OCI-LY7 (cell line): ENCODE measurements at regions not wholly inside any gene's neighbourhood (a gene's known extent, or its start where the extent isn't known, plus 50 kb on each side); places are given as distances from the start of the nearest gene placed in this dataset.

Source experiments
- BruUV-seq: library from RNA; stranded (reverse); fragments of 400-500 nt; replicated peaks from 2 replicates; lab custom pipeline; 2021; lab: Mats Ljungman, UMichigan
- CTCF ChIA-PET: fragments of 300-600 bp; sonication (Branson Sonifier 250); formaldehyde crosslinking; loops from one replicate; lab custom pipeline; 2022; ENCODE audit warnings: antibody characterized with exemption; ENCODE audit not compliant: unreplicated experiment; lab: Charles Lee
- POLR2A ChIA-PET: fragments of 300-600 bp; sonication (Branson Sonifier 250); formaldehyde crosslinking; loops from one replicate; lab custom pipeline; 2022; ENCODE audit warnings: antibody characterized with exemption; lab: Charles Lee
- DNase-seq: peaks from one replicate; pipeline ENCODE4 v3.0.0-alpha.2; 2015; ENCODE audit warnings: low spot score
- H2AFZ ChIP-seq: fragments of 200-600 bp; sonication (generic), shearing (Covaris generic); 2 replicates; pipeline ENCODE4 v1.6.1; 2014; ENCODE audit warnings: mild to moderate bottlenecking, antibody characterized with exemption, low read length, moderate library complexity
- H3K27ac ChIP-seq: fragments of 200-600 bp; sonication (generic); 2 replicates; pipeline ENCODE4 v1.5.1; 2014; ENCODE audit warnings: mixed run types, low read depth, mild to moderate bottlenecking, moderate library complexity, low read length, inconsistent platforms; ENCODE audit not compliant: poor library complexity, severe bottlenecking
- H3K36me3 ChIP-seq: fragments of 200-600 bp; sonication (generic); 2 replicates; pipeline ENCODE4 v1.6.1; 2014; ENCODE audit warnings: mild to moderate bottlenecking, antibody characterized with exemption, low read length, moderate library complexity, mixed read lengths; ENCODE audit not compliant: insufficient read depth
- H3K4me1 ChIP-seq: fragments of 200-600 bp; sonication (generic); 2 replicates; pipeline ENCODE4 v1.5.1; 2014; ENCODE audit warnings: mild to moderate bottlenecking, low read length; ENCODE audit not compliant: insufficient read depth, poor library complexity, severe bottlenecking
- H3K4me2 ChIP-seq: fragments of 200-600 bp; sonication (generic); 2 replicates; pipeline ENCODE4 v1.6.1; 2014; ENCODE audit warnings: mild to moderate bottlenecking, low read length
- H3K4me3 ChIP-seq: fragments of 200-600 bp; sonication (generic); 2 replicates; pipeline ENCODE4 v1.5.1; 2014; ENCODE audit warnings: mild to moderate bottlenecking, low read depth, low read length; ENCODE audit not compliant: poor library complexity, severe bottlenecking
- H3K79me2 ChIP-seq: fragments of 200-600 bp; sonication (generic); 2 replicates; pipeline ENCODE4 v1.6.1; 2016; ENCODE audit warnings: low read depth, mild to moderate bottlenecking, low read length, moderate library complexity, mixed read lengths; ENCODE audit not compliant: insufficient read depth
- H3K9me2 ChIP-seq: fragments of 200-600 bp; sonication (generic); 2 replicates; pipeline ENCODE4 v1.6.1; 2016; ENCODE audit warnings: mild to moderate bottlenecking, low read length, mixed read lengths; ENCODE audit not compliant: insufficient read depth
- H3K9me3 ChIP-seq: fragments of 200-600 bp; sonication (generic); 2 replicates; pipeline ENCODE4 v1.6.1; 2014; ENCODE audit warnings: mild to moderate bottlenecking, mixed run types, low read length, mixed read lengths
- H4K20me1 ChIP-seq: fragments of 200-600 bp; sonication (generic); 2 replicates; pipeline ENCODE4 v1.6.1; 2014; ENCODE audit warnings: mild to moderate bottlenecking, antibody characterized with exemption, low read length, moderate library complexity, mixed read lengths; ENCODE audit not compliant: insufficient read depth
- CTCF ChIP-seq: fragments of 200-600 bp; sonication (generic); conservative IDR thresholded peaks from 2 replicates; pipeline ENCODE4 v1.5.1; 2014; ENCODE audit warnings: mild to moderate bottlenecking, antibody characterized with exemption, low read length, moderate library complexity, mixed read lengths
- EZH2phosphoT487 ChIP-seq: fragments of 200-600 bp; sonication (generic); IDR thresholded peaks from 2 replicates; pipeline ENCODE4 v1.6.1; 2018; ENCODE audit warnings: low read depth, borderline replicate concordance, mild to moderate bottlenecking, mixed run types, antibody characterized with exemption, low read length, moderate library complexity, mixed read lengths
- intact Hi-C: fragments of 100-400 bp; cut with micrococcal nuclease; formaldehyde crosslinking; loops from one replicate; pipeline ENCODE4 v1.10.0; 2022; ENCODE audit not compliant: unreplicated experiment

- BruUV-seq = no TSS peak
- H3K4me3 ChIP-seq = no peak overlapping the region
- no peaks in the 10 kb centered on the region for H4K20me1 ChIP-seq
- no peaks in the 10 kb centered on the region for H3K36me3 ChIP-seq
- no peak overlapping the region for H3K27ac ChIP-seq
- no peak overlapping the region for H3K4me2 ChIP-seq
- no peaks in the 10 kb centered on the region for H3K9me2 ChIP-seq
- H2AFZ ChIP-seq = no peak overlapping the region
- intact Hi-C loops = no loop called here
- H3K4me1 ChIP-seq = no peaks in the 10 kb centered on the region
- TF ChIP-seq EZH2phosphoT487 = no peak
- no peak for TF ChIP-seq CTCF
- POLR2A ChIA-PET = no interaction called here
- no peaks in the 10 kb centered on the region for H3K9me3 ChIP-seq
- DNase-seq = no peak
- H3K79me2 ChIP-seq = no peaks in the 10 kb centered on the region
- CTCF ChIA-PET = no interaction called here
These were observed 503.2 kb upstream of the TGFBR2 start for GRCh38 chr3:30103186-30103585.

GRCh38 chr3:30107531-30107930 is 498.9 kb upstream of the TGFBR2 start:
- no peak for DNase-seq
- ChIA-PET POLR2A (no interaction called here), CTCF (no interaction called here)
- Histone ChIP-seq H3K4me1 (no peaks in the 10 kb centered on the region), H4K20me1 (no peaks in the 10 kb centered on the region), H3K9me2 (no peaks in the 10 kb centered on the region), H3K9me3 (no peaks in the 10 kb centered on the region), H2AFZ (no peak overlapping the region), H3K79me2 (no peaks in the 10 kb centered on the region), H3K4me3 (no peak overlapping the region), H3K4me2 (no peak overlapping the region), H3K27ac (no peak overlapping the region), H3K36me3 (no peaks in the 10 kb centered on the region)
- TF ChIP-seq EZH2phosphoT487 = no peak
- intact Hi-C loops = no loop called here
- no TSS peak for BruUV-seq

- no peaks in the 10 kb centered on the region for H3K9me3 ChIP-seq
- no peaks in the 10 kb centered on the region for H3K9me2 ChIP-seq
- ChIA-PET POLR2A (interaction anchor here (0.7 kb wide), 1 partner anchor 1100 kb away, joined by 3 read pairs; no protein-coding TSS in a partner anchor), CTCF (no interaction called here)
- no peaks in the 10 kb centered on the region for H3K36me3 ChIP-seq
- H3K4me1 ChIP-seq = no peaks in the 10 kb centered on the region
- no peaks in the 10 kb centered on the region for H3K79me2 ChIP-seq
- H4K20me1 ChIP-seq = no peaks in the 10 kb centered on the region
- H3K27ac ChIP-seq = no peak overlapping the region
- no peak overlapping the region for H2AFZ ChIP-seq
- no peak overlapping the region for H3K4me3 ChIP-seq
- no peak overlapping the region for H3K4me2 ChIP-seq
- TF ChIP-seq CTCF (no peak), EZH2phosphoT487 (no peak)
- intact Hi-C loops = loop anchor here (2.0 to 5.0 kb wide), 3 partner anchors 85 to 640 kb away; no protein-coding TSS in a partner anchor
- no TSS peak for BruUV-seq
- no peak for DNase-seq
These were observed 494.0 kb upstream of the TGFBR2 start for GRCh38 chr3:30112411-30112810.
